Liver (tissue), 8 donors: ENCODE measurements at regions not wholly inside any gene's neighbourhood (a gene's known extent, or its start where the extent isn't known, plus 50 kb on each side); places are given as distances from the start of the nearest gene placed in this dataset.

Source experiments
- DNase-seq: peaks from one replicate; pipeline ENCODE4 v3.0.0-alpha.2; 2017; ENCODE audit warnings: low spot score
- H3K27ac ChIP-seq, 2 donors: one replicate each; pipeline ENCODE4 v1.7.0; 2013; ENCODE audit warnings: inconsistent platforms in 2 of 2, low read length in 2 of 2, control low read depth in 1 of 2, low read depth in 1 of 2, mild to moderate bottlenecking in 1 of 2
- H3K27me3 ChIP-seq, 4 donors: one replicate each; pipeline versions ENCODE4 v1.6.1 to v1.7.0; 2013; ENCODE audit warnings: low read length in 3 of 4, inconsistent platforms in 1 of 4, mild to moderate bottlenecking in 1 of 4, moderate library complexity in 1 of 4; ENCODE audit not compliant: control insufficient read depth in 4 of 4, insufficient read depth in 4 of 4
- H3K36me3 ChIP-seq, 4 donors: one replicate each; pipeline versions ENCODE4 v1.6.1 to v1.7.0; 2013; ENCODE audit warnings: low read length in 3 of 4, mild to moderate bottlenecking in 3 of 4, low read depth in 1 of 4, moderate library complexity in 1 of 4; ENCODE audit not compliant: control insufficient read depth in 4 of 4, insufficient read depth in 3 of 4
- H3K4me1 ChIP-seq, 4 donors: one replicate each; pipeline versions ENCODE4 v1.6.1 to v1.7.0; 2013; ENCODE audit warnings: low read length in 3 of 4, mild to moderate bottlenecking in 3 of 4, moderate library complexity in 1 of 4; ENCODE audit not compliant: control insufficient read depth in 4 of 4, insufficient read depth in 4 of 4
- H3K4me3 ChIP-seq, 3 donors: one replicate each; pipeline versions ENCODE4 v1.6.1 to v1.7.0; 2013; ENCODE audit warnings: low read length in 3 of 3, control low read depth in 1 of 3, low read depth in 1 of 3, mild to moderate bottlenecking in 1 of 3
- H3K9ac ChIP-seq, 2 donors: one replicate each; pipeline ENCODE4 v1.7.0; 2013; ENCODE audit warnings: low read length in 2 of 2, mild to moderate bottlenecking in 2 of 2, moderate library complexity in 2 of 2, control low read depth in 1 of 2, low read depth in 1 of 2
- H3K9me3 ChIP-seq, 4 donors: one replicate each; pipeline versions ENCODE4 v1.6.1 to v1.7.0; 2013; ENCODE audit warnings: low read length in 3 of 4; ENCODE audit not compliant: control insufficient read depth in 4 of 4
- ATF3 ChIP-seq: IDR thresholded peaks from 2 replicates; pipeline ENCODE4 v1.6.1; 2016; ENCODE audit warnings: antibody characterized with exemption
- CTCF ChIP-seq: fragments of 150-350 bp; IDR thresholded peaks from 2 replicates; pipeline ENCODE4 v1.5.1; 2017; ENCODE audit warnings: improper control_type of control experiment, low read depth, low read length; ENCODE audit not compliant: missing input control
- EGR1 ChIP-seq, 2 donors: IDR thresholded peaks; 2 replicates each; pipeline ENCODE4 v1.6.1; 2016 to 2018; ENCODE audit warnings: antibody characterized with exemption in 2 of 2, low read depth in 2 of 2
- FOXA1 ChIP-seq: IDR thresholded peaks from 2 replicates; pipeline ENCODE4 v1.6.1; 2016; ENCODE audit warnings: antibody characterized with exemption
- FOXA2 ChIP-seq: IDR thresholded peaks from 2 replicates; pipeline ENCODE4 v1.6.1; 2016; ENCODE audit warnings: antibody characterized with exemption
- GABPA ChIP-seq, 2 donors: IDR thresholded peaks in 1 of 2; conservative IDR thresholded peaks in 1 of 2; 2 replicates each; pipeline ENCODE4 v1.6.1; 2016; ENCODE audit warnings: antibody characterized with exemption in 2 of 2, mild to moderate bottlenecking in 1 of 2, moderate library complexity in 1 of 2
- HNF4A ChIP-seq, 2 donors: conservative IDR thresholded peaks; 2 replicates each; pipeline ENCODE4 v1.6.1; 2016; ENCODE audit warnings: antibody characterized with exemption in 2 of 2, mild to moderate bottlenecking in 2 of 2
- HNF4G ChIP-seq: IDR thresholded peaks from 2 replicates; pipeline ENCODE4 v1.6.1; 2016; ENCODE audit warnings: antibody characterized with exemption
- JUND ChIP-seq, 2 donors: IDR thresholded peaks; 2 replicates each; pipeline ENCODE4 v1.6.1; 2016; ENCODE audit warnings: antibody characterized with exemption in 2 of 2
- MAX ChIP-seq: IDR thresholded peaks from 2 replicates; pipeline ENCODE4 v1.6.1; 2016; ENCODE audit warnings: antibody characterized with exemption
- NR2F2 ChIP-seq: IDR thresholded peaks from 2 replicates; pipeline ENCODE4 v1.6.1; 2016; ENCODE audit warnings: antibody characterized with exemption
- RAD21 ChIP-seq, 2 donors: IDR thresholded peaks; 2 replicates each; pipeline ENCODE4 v1.6.1; 2016; ENCODE audit warnings: antibody characterized with exemption in 2 of 2, mild to moderate bottlenecking in 2 of 2
- REST ChIP-seq: IDR thresholded peaks from 2 replicates; pipeline ENCODE4 v1.6.1; 2016; ENCODE audit warnings: antibody characterized with exemption, mild to moderate bottlenecking
- RXRA ChIP-seq, 2 donors: IDR thresholded peaks; 2 replicates each; pipeline ENCODE4 v1.6.1; 2017 to 2018; ENCODE audit warnings: antibody characterized with exemption in 2 of 2, mild to moderate bottlenecking in 1 of 2
- SP1 ChIP-seq: IDR thresholded peaks from 2 replicates; pipeline ENCODE4 v1.6.1; 2018; ENCODE audit warnings: antibody characterized with exemption, mild to moderate bottlenecking
- TAF1 ChIP-seq: conservative IDR thresholded peaks from 2 replicates; pipeline ENCODE4 v1.6.1; 2016; ENCODE audit warnings: antibody characterized with exemption, mild to moderate bottlenecking
- YY1 ChIP-seq: IDR thresholded peaks from 2 replicates; pipeline ENCODE4 v1.6.1; 2016; ENCODE audit warnings: antibody characterized with exemption, mild to moderate bottlenecking
- ZBTB33 ChIP-seq: IDR thresholded peaks from 2 replicates; pipeline ENCODE4 v1.6.1; 2016; ENCODE audit warnings: antibody characterized with exemption
- WGBS: extraction: QIAGEN DNeasy Blood & Tissue Kit; methylation state at CpG from one replicate; pipeline ENCODE4 v1.1.7; 2013; 5-methylcytosine and 5-hydroxymethylcytosine counted together
- donor health status: healthy.
- donor health status: healthy.
- donor health status: healthy.
- donor health status: healthy.
- donor health status: healthy.

- TF ChIP-seq REST (no peak), TAF1 (no peak), GABPA (IDR thresholded peaks at IDR 0.05 in 1 of 2, conservative IDR thresholded peaks at IDR 0.05 in 1 of 2) (no peak), HNF4A (conservative IDR thresholded peaks at IDR 0.05) (no peak), NR2F2 (no peak), RAD21 (IDR thresholded peaks at IDR 0.05) (no peak), YY1 (no peak)
These were observed 74.5 kb upstream of the FRMD1 start (continued) for GRCh38 chr6:168153553-168153952.

GRCh38 chr6:168152980-168153379 is 74.0 kb upstream of the FRMD1 start:
- Histone ChIP-seq H3K4me3 (no peak overlapping the region), H3K9ac (no peak overlapping the region), H3K27ac (no peak overlapping the region), H3K36me3 (no peaks in the 10 kb centered on the region), H3K9me3 (no peaks in the 10 kb centered on the region), H3K4me1 (peaks cover 0 to 8% (median 3%) of the 10 kb centered on the region in 4 donors), H3K27me3 (peaks cover 0 to 4% (median 0%) of the 10 kb centered on the region in 4 donors)
- TF ChIP-seq ZBTB33 (no peak), CTCF (no peak), SP1 (no peak), FOXA2 (no peak), REST (no peak), RAD21 (IDR thresholded peaks at IDR 0.05) (no peak), NR2F2 (no peak), GABPA (IDR thresholded peaks at IDR 0.05 in 1 of 2, conservative IDR thresholded peaks at IDR 0.05 in 1 of 2) (no peak), TAF1 (no peak), FOXA1 (no peak), RXRA (IDR thresholded peaks at IDR 0.05) (no peak), ATF3 (no peak), YY1 (no peak), HNF4A (conservative IDR thresholded peaks at IDR 0.05) (no peak), MAX (no peak), EGR1 (IDR thresholded peaks at IDR 0.05; ENCODE audit: low read depth in 2 of 2) (no peak), HNF4G (no peak), JUND (IDR thresholded peaks at IDR 0.05) (no peak)
- 78% methylated on average over 6 of the region's 6 CpGs for WGBS
- DNase-seq: peak; percentile 21
